GM12891 (cell line): ENCODE measurements at regions not wholly inside any gene's neighbourhood (a gene's known extent, or its start where the extent isn't known, plus 50 kb on each side); places are given as distances from the start of the nearest gene placed in this dataset.

ENCODE experiments used
- DNase-seq: peaks from one replicate; pipeline ENCODE4 v3.0.0; 2011; ENCODE audit warnings: low spot score; ENCODE audit not compliant: insufficient read length
- FAIRE-seq: peaks from 2 replicates; lab custom pipeline; 2011; peaks lifted over from hg19 to GRCh38; lab: Jason Lieb, UNC
- PAX5 ChIP-seq: IDR thresholded peaks from 2 replicates; pipeline ENCODE4 v1.6.1; 2011; ENCODE audit warnings: low read length, moderate library complexity, mild to moderate bottlenecking; ENCODE audit not compliant: insufficient read depth, severe bottlenecking
- POLR2A ChIP-seq: IDR thresholded peaks from 2 replicates; pipeline ENCODE4 v1.6.1; 2011; ENCODE audit warnings: low read depth, low read length, control low read depth
- POLR2AphosphoS5 ChIP-seq: IDR thresholded peaks from 2 replicates; pipeline ENCODE4 v1.6.1; 2011; ENCODE audit warnings: low read depth, low read length, control low read depth
- POU2F2 ChIP-seq: IDR thresholded peaks from 2 replicates; pipeline ENCODE4 v1.6.1; 2011; ENCODE audit warnings: low read depth, mild to moderate bottlenecking, control low read depth, low read length, moderate library complexity
- SPI1 ChIP-seq: IDR thresholded peaks from 2 replicates; pipeline ENCODE4 v1.6.1; 2011; ENCODE audit warnings: low read depth, low read length, control low read depth
- TAF1 ChIP-seq: IDR thresholded peaks from 2 replicates; pipeline ENCODE4 v1.6.1; 2011; ENCODE audit warnings: low read depth, low read length, control low read depth

DNA sequence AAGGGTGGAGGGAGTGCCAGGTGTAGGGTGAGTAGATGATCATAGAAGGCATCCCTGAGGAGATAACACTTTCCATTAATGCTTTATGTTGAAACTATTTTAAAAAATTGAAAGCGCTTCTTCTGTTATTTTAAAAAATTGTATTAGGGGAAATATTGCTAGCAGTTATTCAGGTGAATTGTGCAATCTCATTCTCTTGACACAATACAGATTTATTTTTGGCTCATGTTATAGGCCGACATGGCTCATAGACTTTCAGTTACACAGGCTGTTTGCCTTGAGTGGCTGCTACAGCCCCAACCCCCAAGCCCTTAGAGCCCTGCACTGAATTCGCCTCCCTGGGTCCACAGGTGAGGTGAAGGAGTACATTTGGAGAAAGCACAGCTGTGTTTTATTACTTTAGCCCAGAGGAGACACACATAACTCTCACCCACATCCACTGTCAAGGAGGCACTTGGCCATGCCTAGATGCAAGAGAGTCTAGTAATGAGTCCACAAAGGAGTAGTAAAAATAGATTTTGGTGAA, 228.2 kb downstream of the RFPL4B start:
- FAIRE-seq, result no peak
- TF ChIP-seq PAX5 (no peak), TAF1 (no peak), SPI1 (no peak), POLR2A (no peak), POU2F2 (no peak), POLR2AphosphoS5 (no peak)
- no peak for DNase-seq

DNA sequence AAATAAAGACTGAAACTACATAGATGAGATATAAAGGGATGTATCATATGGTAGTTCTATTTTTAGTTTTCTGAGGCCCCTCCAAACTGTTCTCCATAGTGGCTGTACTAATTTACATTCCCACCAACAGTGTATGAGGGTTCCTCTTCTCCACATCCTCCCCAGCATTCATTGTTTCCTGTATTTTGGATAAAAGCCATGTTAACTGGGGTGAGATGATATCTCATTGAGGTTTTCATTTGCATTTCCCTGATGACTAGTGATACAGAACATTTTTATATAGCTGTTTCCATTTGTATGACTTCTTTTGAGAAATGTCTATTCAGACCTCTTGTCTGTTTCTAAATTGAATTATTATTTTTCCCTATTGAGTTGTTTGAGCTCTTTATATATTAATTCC, 229.3 kb downstream of the RFPL4B start:
- no peak for FAIRE-seq
- TF ChIP-seq TAF1 (no peak), PAX5 (no peak), POLR2A (no peak), POLR2AphosphoS5 (no peak), SPI1 (no peak), POU2F2 (no peak)
- DNase-seq, result no peak

DNA sequence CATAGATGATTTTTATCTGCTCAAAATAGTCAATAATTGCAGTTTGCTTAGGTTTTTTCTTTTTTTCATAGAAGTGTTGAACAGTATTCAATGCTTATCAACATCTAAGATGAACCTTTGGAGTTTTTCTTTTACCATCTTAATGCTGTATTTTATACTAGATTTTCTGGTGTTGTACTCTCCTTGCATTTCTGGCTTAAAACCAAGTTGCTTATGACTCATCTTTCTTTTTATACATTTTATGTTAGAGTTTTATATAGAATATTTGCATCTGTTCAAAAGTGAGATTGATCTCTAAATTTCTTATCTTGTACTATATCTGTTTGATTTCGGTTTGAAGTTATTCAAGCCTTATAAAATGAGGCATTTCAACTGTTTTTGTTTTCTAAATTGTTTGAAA, 232.5 kb downstream of the RFPL4B start:
- FAIRE-seq (no peak), DNase-seq (no peak)
- TF ChIP-seq POLR2A (no peak), POLR2AphosphoS5 (no peak), PAX5 (no peak), TAF1 (no peak)

DNA sequence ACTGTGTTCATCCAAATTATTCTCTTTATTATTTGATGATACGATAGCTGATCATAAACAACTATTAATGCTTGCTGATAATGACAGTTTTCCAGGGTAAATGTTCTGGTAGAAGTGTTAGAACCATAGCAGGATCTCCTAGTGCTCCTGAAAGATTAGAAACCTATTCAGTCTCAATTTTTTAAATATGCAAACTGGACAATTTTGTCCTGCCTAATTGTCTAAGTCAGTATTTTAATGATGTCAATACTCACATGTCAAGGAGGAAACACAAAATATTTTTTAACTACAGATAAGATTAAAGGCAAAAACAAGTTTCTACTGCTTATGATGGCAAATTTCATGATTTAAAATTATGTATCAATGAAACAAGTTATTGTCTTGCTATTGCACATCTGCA, 233.9 kb downstream of the RFPL4B start:
- FAIRE-seq (no peak), DNase-seq (no peak)
- TF ChIP-seq POLR2AphosphoS5 (no peak), POU2F2 (no peak), SPI1 (no peak), TAF1 (no peak), PAX5 (no peak), POLR2A (no peak)

DNA sequence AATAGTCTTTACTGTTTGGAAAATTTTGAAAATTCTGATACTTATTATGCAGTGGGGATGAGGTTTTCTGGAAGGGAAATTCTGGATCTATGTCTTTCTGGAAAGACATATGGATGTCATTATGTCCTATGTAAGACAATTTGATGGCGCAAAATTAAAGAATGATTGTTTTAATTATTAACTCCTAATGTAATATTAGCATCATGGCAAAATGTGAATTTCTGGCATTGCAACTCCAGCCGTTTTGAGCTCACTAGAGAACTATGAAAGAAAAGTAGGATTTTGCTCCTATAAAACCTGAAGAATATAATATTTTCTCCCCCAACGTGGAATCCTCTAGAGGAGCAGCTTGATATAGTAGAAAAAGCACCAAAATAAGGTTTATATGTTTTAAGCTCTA, 243.2 kb downstream of the RFPL4B start:
- TF ChIP-seq TAF1, result no peak
- TF ChIP-seq POU2F2, result no peak
- TF ChIP-seq POLR2A, result no peak
- no peak for TF ChIP-seq SPI1
- no peak for TF ChIP-seq POLR2AphosphoS5
- TF ChIP-seq PAX5, result no peak
- no peak for DNase-seq
- no peak for FAIRE-seq

DNA sequence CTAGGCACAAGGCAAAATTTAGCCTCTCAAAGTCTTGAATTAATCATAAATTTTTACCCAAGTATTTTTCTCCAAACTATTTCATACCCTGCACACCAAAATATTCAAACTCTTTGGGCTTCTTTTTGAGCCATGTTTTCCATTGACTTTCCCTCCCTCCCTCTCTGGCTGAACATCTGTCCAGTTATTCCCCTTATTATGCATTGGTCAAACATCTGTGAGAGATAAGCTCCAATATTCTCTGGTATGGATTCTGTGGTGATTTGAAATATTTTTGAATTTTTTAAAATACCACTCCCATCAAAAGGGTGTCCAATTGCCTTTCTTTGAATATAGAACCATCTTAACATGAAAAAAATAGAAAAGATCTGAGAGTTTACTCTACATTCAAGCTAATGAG, 244.2 kb downstream of the RFPL4B start:
- DNase-seq, result no peak
- no peak for FAIRE-seq

DNA sequence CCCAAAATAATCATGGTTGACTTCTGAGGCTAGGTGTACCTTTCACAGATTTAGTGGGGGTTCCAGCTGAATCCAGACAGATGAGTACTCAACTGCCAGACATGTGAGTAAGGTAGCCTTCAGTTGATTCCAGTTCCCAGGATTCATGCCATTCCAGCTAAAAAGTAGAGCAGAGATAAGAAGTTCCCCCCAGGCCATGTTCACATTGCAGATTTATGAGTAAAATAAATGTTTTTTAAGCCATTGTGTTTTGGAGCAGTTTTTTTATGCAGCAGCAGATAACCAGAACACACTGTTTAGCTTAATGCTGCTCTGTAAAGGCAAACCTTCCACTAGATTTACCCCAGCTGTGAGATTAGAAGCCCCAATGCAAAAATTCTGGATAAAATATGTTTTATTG, 245.0 kb downstream of the RFPL4B start:
- TF ChIP-seq PAX5 (no peak), POU2F2 (no peak), TAF1 (no peak), POLR2AphosphoS5 (no peak), POLR2A (no peak), SPI1 (no peak)
- FAIRE-seq, result no peak
- no peak for DNase-seq

More for the DNA sequence above, 244.2 kb downstream of the RFPL4B start:
- TF ChIP-seq POU2F2 (no peak), SPI1 (no peak), POLR2AphosphoS5 (no peak), PAX5 (no peak), TAF1 (no peak), POLR2A (no peak)

DNA sequence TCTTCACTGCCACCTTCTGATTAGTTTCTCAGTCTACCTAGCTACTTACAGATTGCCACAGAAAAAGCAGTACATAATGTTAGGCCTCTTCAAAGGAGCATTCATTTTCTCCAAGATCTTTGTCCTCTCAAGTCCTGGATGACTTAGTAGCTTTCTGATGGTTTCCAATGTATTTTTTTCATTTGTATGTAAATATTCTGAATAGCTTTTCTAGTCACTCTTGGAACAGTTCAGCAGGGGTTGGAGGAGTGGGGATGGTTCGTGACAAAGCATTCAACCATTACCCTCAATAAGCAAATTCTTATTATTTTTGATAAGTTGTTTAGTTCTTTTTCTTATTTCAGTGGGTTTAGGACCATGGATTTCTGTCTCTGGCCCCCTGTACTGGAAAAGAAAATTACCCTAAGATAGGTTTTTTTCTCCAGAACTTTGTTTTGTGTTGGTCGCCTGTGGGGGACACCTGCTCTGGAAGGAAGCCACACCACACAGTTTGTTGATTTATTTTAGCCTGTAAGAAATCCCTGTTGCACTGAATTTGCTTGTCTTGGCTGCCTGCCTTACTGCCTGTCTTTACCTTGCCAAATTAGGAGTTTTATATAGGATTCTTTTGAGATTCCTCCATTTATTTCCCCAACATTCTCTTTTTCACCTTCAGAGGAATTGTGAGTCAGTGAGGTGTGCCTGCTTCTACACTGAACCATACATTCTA, 247.9 kb downstream of the RFPL4B start:
- no peak for DNase-seq
- TF ChIP-seq SPI1 (no peak), POLR2AphosphoS5 (no peak), TAF1 (no peak), PAX5 (no peak), POU2F2 (no peak), POLR2A (no peak)
- no peak for FAIRE-seq

DNA sequence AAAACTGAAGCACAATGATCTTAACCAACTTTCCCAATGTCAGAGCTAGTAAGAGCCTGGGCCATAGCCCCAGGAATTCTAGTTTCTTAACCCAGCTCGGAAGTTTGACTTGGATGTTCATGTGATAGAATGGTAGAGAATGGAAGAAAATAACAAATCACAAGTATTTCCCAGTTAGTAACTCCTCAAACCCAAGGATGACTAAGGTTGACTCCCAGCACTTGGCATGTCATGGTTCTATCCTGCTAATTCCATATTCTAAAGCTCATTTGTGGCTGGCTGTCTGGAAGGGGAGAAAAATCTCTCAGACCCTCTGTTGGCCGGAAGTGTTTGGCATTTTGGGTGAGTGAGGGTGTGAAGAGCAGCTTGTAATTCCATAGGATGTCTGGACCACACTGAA, 248.7 kb downstream of the RFPL4B start:
- FAIRE-seq, result no peak
- DNase-seq, result no peak
- TF ChIP-seq SPI1, result no peak
- TF ChIP-seq POLR2AphosphoS5, result no peak
- TF ChIP-seq POLR2A, result no peak
- TF ChIP-seq PAX5, result no peak
- TF ChIP-seq POU2F2, result no peak
- TF ChIP-seq TAF1, result no peak

DNA sequence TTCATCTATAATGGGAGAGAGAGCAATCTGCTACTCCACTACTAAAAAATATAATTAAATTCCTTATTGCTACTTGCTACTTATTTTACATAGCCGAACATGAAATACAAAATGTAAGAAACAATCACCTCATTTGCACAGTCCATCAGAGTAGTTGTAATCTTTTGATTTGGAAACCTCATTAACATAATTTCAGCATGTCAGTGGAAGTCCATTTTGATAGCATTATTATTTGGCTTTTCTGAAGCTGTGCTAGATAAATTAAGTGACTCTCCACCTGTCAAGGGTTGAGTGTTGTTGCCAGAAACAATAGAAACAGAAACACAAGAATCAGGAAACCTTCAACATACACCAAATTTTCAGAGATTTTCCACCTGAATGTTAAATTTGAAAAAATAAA, 250.0 kb downstream of the RFPL4B start:
- DNase-seq, result no peak
- no peak for FAIRE-seq
- TF ChIP-seq POU2F2 (no peak), POLR2AphosphoS5 (no peak), POLR2A (no peak), TAF1 (no peak), PAX5 (no peak), SPI1 (no peak)

DNA sequence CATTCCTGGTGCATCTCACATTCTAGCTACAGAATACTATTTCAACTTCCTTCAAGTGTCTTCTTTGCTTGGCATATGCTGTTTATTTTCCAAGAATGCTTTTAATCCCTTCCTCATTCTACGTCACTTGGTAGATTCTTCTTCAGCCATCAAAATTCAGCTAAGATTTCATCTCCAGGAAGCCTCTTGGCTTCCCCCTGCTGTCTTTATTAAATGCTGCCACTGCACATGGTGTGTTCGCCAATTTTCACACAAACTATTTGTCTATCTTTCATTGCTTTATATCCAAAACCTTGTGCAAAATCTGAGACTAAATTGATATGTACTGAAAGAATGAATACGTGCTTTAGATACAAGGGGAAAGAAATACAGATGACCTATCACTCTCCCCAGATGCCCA, 253.0 kb downstream of the RFPL4B start:
- TF ChIP-seq PAX5, result no peak
- TF ChIP-seq POU2F2, result no peak
- TF ChIP-seq POLR2A, result no peak
- no peak for TF ChIP-seq POLR2AphosphoS5
- TF ChIP-seq SPI1, result no peak
- TF ChIP-seq TAF1, result no peak
- DNase-seq, result no peak
- no peak for FAIRE-seq
